ENCODE measurements at regions not wholly inside any gene's neighbourhood (a gene's known extent, or its start where the extent isn't known, plus 50 kb on each side); places are given as distances from the start of the nearest gene placed in this dataset.

GRCh38 chr5:7325975-7326913 lies 69.7 kb upstream of the ADCY2 start:
- TF ChIP-seq EP300 (IDR thresholded peaks at IDR 0.05; ENCODE audit: borderline replicate concordance) (no peak), TAF1 (IDR thresholded peaks at IDR 0.05; ENCODE audit: low read depth) (no peak), MAX (IDR thresholded peaks at IDR 0.05) (no peak), FOXM1 (IDR thresholded peaks at IDR 0.05; ENCODE audit: borderline replicate concordance, low read depth) (no peak), REST (IDR thresholded peaks at IDR 0.05; ENCODE audit: low read depth) (no peak), YY1 (IDR thresholded peaks at IDR 0.05; ENCODE audit: low read depth) (no peak), CEBPB (IDR thresholded peaks at IDR 0.05) (no peak), EGR1 (IDR thresholded peaks at IDR 0.05) (no peak), CREB1 (IDR thresholded peaks at IDR 0.05; ENCODE audit: low read depth) (no peak)

Measured in Ishikawa (cell line).